PFSK-1 (cell line): ENCODE measurements at regions not wholly inside any gene's neighbourhood (a gene's known extent, or its start where the extent isn't known, plus 50 kb on each side); places are given as distances from the start of the nearest gene placed in this dataset.

ENCODE experiments used
- FOXP2 ChIP-seq: optimal IDR thresholded peaks from 2 replicates; pipeline ENCODE3; 2011; ENCODE audit warnings: borderline replicate concordance, control low read depth, inconsistent platforms; ENCODE audit not compliant: insufficient read depth; ENCODE audit errors: extremely low read length, extremely low read depth
- POLR2AphosphoS5 ChIP-seq: IDR thresholded peaks from 2 replicates; pipeline ENCODE4 v1.6.1; 2012; ENCODE audit warnings: low read depth, mild to moderate bottlenecking, control low read depth, low read length, moderate library complexity
- REST ChIP-seq, 2 experiments: IDR thresholded peaks; 2 replicates each; pipeline versions ENCODE4 v1.6.1 to v1.8.0; 2011 to 2012; ENCODE audit warnings: low read depth in 2 of 2, low read length in 2 of 2, control low read depth in 1 of 2, inconsistent platforms in 1 of 2, mild to moderate bottlenecking in 1 of 2, moderate library complexity in 1 of 2; ENCODE audit not compliant: insufficient read depth in 1 of 2
- SIN3A ChIP-seq: IDR thresholded peaks from 2 replicates; pipeline ENCODE4 v1.6.1; 2012; ENCODE audit warnings: mild to moderate bottlenecking, low read length, moderate library complexity, borderline replicate concordance; ENCODE audit not compliant: insufficient read depth
- TAF1 ChIP-seq: IDR thresholded peaks from 2 replicates; pipeline ENCODE4 v1.6.1; 2012; ENCODE audit warnings: low read length, control low read depth, borderline replicate concordance; ENCODE audit not compliant: insufficient read depth

- TF ChIP-seq SIN3A (no peak), FOXP2 (no peak), REST (IDR thresholded peaks at IDR 0.05; ENCODE audit: insufficient read depth in 1 of 2, low read depth in 2 of 2, low read length in 2 of 2) (no peak), TAF1 (no peak), POLR2AphosphoS5 (no peak)
These were observed 144.7 kb downstream of the TLE3 start for GRCh38 chr15:69953051-69953450.

GRCh38 chr15:69953816-69954215 lies 143.9 kb downstream of the TLE3 start:
- no peak for TF ChIP-seq TAF1
- no peak for TF ChIP-seq REST (IDR thresholded peaks at IDR 0.05; ENCODE audit: insufficient read depth in 1 of 2, low read depth in 2 of 2, low read length in 2 of 2)
- no peak for TF ChIP-seq POLR2AphosphoS5
- no peak for TF ChIP-seq FOXP2
- no peak for TF ChIP-seq SIN3A

GRCh38 chr15:69954666-69955065 lies 143.1 kb downstream of the TLE3 start:
- TF ChIP-seq TAF1 = no peak

GRCh38 chr15:69955240-69955894 lies 142.3 kb downstream of the TLE3 start:
- TF ChIP-seq FOXP2 = no peak
- no peak for TF ChIP-seq TAF1
- TF ChIP-seq REST (IDR thresholded peaks at IDR 0.05; ENCODE audit: insufficient read depth in 1 of 2, low read depth in 2 of 2, low read length in 2 of 2) = no peak
- no peak for TF ChIP-seq POLR2AphosphoS5
- TF ChIP-seq SIN3A = no peak

- TF ChIP-seq TAF1 (no peak), SIN3A (no peak), REST (IDR thresholded peaks at IDR 0.05; ENCODE audit: insufficient read depth in 1 of 2, low read depth in 2 of 2, low read length in 2 of 2) (no peak), POLR2AphosphoS5 (no peak), FOXP2 (no peak)
These were observed 141.3 kb downstream of the TLE3 start for GRCh38 chr15:69956417-69956816.
